ENCODE measurements at regions not wholly inside any gene's neighbourhood (a gene's known extent, or its start where the extent isn't known, plus 50 kb on each side); places are given as distances from the start of the nearest gene placed in this dataset.
"Not testable (repeated sequence)": the region's sequence is repeated elsewhere in the genome, so short reads cannot be mapped to it uniquely, and the experiment has no call there.

DNA sequence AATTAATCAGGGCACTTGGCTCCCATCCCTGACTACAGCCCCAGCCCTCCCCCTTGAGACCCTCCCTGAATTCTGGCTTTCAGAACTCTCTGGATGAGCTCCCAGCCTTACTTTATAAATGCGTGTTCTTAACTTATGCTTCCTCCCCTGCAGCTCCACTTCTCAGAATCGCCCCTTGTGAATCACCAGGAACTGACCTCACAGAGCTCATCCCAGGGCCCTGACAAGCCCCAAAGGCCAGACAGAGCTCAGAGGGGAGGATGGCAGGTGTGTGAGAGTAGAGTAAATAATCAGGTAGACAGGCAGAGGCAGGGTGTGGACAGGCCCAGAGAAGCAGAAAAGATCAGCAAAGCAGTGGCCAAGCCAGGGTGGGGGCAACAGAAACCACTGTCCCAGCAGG is 68.2 kb upstream of the FOXN3 start:
- no peak for DNase-seq

DNA sequence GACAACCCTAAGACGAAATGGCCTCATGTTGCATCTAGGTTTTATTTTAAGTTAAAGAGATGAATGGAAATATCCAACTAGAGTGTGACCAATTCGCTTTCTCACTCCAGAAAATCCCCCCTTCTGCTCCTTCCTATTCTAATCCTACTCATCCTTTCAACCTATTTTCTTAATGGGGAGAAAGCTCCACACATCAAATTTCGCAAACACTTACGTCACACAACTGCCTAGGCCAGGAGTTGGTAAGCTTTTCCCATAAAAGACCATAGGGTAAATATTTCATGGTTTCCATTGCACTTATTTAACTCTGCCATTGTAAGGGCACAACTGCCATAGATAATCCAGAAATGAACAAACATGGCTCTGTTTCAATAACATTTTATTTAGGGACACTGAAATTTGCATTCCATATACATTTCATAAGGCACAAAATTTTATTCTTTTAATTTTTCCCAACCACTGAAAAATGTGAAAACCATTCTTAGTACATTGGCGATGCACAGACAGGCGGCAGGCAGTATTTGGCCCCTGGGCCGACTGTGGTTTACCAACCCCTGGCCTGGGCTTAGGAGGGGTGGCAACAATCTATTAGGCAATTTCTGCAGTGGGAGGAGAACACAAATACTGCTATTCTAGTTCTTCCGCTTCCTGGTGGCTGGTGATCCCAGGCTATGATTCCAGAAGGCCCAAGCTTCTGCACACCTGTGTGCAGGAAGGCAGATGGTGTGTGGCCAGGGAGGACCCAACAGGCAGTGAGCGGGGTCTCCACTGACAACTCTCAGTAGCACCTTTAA is 67.2 kb upstream of the FOXN3 start:
- DNase-seq = no peak

GRCh38 chr14:89481196-89481595 is 64.2 kb upstream of the FOXN3 start:
- DNase-seq = no peak

GRCh38 chr14:89480278-89480677 is 63.2 kb upstream of the FOXN3 start:
- no peak for DNase-seq

DNA sequence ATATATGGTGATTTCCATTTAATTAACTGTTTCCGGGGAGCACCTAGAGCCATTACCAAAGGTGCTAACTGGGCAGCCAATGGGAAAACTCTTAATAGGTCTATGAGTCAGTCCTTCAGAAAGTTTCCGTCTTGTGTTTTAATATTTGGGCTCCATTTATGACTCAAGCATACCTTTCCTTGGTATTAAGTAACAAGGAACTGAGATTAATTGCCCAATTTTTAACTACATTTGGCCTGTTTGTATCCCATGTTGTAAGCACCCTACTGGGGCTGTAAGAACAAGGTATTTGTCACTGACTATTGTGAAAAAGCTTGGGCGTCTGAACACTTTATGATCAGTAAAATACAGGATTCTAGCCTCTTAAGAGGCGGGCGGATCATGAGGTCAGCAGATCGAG is 62.8 kb upstream of the FOXN3 start:
- DNase-seq = no peak

GRCh38 chr14:89477391-89477790 is 60.4 kb upstream of the FOXN3 start:
- no peak for DNase-seq

- DNase-seq = no peak
These were observed 59.4 kb upstream of the FOXN3 start for GRCh38 chr14:89476354-89476896.

DNA sequence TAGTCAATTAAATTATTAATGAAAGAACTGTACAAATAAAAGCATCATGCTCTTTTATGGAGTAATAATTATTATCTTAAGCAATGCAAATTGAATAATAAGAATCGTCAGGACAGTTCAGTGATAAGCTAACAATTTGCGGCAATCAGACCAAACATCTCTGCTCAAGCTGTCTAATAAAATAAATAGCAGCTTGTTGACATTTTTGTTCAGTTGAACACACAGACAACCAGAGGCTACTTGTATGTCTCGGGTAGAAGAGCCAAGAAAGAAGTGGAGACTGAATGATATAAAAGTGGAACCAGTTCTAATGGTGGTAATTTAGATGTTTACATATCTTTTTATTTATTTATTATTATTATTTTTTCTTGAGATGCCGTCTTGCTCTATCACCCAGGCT is 57.4 kb upstream of the FOXN3 start:
- no peak for DNase-seq

DNA sequence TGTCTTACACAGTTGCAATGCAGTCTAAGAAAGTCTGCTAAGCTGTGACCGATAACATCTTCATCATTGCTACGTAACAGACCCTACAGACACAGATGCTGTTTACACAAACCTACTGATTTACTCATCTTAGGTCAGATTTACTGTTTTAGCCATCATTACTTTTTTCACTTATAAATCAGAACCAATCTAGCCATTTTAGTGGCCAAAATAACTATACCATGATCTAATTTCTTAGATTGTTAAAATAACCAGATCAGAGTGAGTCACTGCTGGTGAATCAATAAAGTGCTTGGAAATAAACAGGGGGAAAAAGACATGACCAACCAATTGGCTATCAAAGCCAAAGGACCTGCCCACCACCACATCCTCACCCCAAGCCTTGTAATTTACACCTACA is 57.0 kb upstream of the FOXN3 start:
- DNase-seq = no peak

GRCh38 chr14:89473569-89473968 is 56.5 kb upstream of the FOXN3 start:
- DNase-seq = no peak

DNA sequence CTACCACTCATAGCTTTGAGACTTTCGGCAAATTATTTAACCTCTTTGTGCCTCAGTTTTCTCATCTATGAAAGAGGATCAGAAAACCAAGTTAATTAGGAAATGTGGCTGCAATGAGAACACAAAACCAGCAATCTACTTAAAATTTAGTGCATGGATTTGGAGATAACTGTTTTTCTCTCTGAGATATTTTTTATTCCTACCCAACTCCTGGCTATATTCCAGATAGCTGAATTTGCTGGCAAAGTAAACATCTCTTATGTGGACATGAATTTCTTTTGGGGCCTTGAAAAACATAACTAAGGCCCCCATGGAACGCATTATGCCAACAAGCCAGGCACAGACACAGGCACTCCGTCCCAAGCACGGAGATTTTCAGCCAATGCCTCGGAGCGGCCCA is 53.4 kb upstream of the FOXN3 start:
- DNase-seq = no peak

- DNase-seq = no peak
These were observed 52.5 kb upstream of the FOXN3 start for GRCh38 chr14:89469210-89470198.

DNA sequence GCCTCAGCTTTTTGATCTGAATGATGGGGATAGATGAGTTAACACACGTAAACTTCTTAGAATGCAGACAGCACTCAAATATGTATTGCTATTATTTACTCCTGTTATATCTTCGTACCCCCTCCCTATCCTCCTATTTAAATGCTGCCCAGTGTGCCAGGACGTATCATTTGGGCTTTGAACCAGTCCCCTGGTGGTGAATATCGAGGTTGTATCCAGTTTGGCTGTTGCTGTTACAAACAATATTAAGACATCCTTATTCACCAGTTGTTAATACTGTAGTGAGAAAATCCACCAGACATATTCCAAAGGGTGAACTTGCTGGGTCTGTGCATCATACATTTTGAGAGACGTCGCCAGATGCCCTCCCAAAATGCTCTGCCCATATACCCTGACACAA is 51.5 kb upstream of the FOXN3 start:
- no peak for DNase-seq

- not testable (repeated sequence) for DNase-seq
These were observed 51.0 kb upstream of the FOXN3 start for GRCh38 chr14:89468030-89468429.

GRCh38 chr14:89466944-89467343 is 49.9 kb upstream of the FOXN3 start:
- DNase-seq = no peak
